ENCODE measurements at regions not wholly inside any gene's neighbourhood (a gene's known extent, or its start where the extent isn't known, plus 50 kb on each side); places are given as distances from the start of the nearest gene placed in this dataset.
A peak's percentile ranks its signal among the peaks of the same experiment; 100 is the strongest.

DNA sequence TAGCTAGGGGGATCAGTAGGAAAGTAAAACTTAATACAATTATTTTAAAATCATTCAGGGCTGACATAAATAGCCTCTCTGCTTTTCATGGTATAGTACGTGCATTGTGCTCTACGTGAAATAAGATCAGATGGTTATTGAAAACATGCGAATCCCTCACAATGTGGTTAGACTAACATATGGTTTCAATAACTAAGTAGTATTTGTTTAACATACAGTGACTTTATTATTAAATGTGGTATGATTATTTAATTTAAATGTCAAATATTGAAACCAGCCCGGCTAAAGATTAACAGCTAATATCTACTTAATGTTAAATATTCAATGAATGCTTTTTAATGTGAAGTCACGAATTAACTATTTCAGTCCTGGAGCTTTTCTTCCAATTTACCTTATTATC is 473.9 kb upstream of the THBS1 start:
- DNase-seq (ENCODE audit: low read depth in 3 of 3, low spot score in 2 of 3) = no peak

DNA sequence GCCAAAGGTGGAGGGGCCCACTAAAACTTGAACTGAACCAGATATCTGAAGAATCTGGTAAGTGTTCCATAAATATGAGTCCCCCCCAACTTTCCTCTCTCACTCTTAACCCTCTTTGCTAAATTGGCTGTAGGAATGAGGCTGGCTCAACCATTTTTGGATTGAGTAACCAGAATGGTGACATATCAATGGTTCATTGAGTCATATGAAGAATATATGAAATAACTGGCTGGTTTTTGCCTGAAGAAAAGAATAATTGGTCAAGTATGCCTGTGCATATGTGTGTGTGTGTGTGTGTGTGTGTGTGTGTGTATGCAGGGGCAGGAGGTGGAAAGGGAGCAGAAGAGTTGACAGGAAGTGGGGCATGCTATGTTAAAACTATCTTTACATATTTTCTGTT is 472.9 kb upstream of the THBS1 start:
- no peak for DNase-seq (ENCODE audit: low read depth in 3 of 3, low spot score in 2 of 3)

GRCh38 chr15:39110336-39110735 is 470.5 kb upstream of the THBS1 start:
- no peak for DNase-seq (ENCODE audit: low read depth in 3 of 3, low spot score in 2 of 3)

- DNase-seq (ENCODE audit: low read depth in 3 of 3, low spot score in 2 of 3) = no peak
Measured at GRCh38 chr15:39110746-39111145, 470.1 kb upstream of the THBS1 start.

- DNase-seq (ENCODE audit: low read depth in 3 of 3, low spot score in 2 of 3) = no peak
Measured at GRCh38 chr15:39113741-39114140, 467.1 kb upstream of the THBS1 start.

GRCh38 chr15:39114690-39115378 is 466.0 kb upstream of the THBS1 start:
- no peak for DNase-seq (ENCODE audit: low read depth in 3 of 3, low spot score in 2 of 3)

GRCh38 chr15:39115379-39116057 is 465.4 kb upstream of the THBS1 start:
- no peak for DNase-seq (ENCODE audit: low read depth in 3 of 3, low spot score in 2 of 3)

- no peak for DNase-seq (ENCODE audit: low read depth in 3 of 3, low spot score in 2 of 3)
Measured at GRCh38 chr15:39118510-39118909, 462.4 kb upstream of the THBS1 start.

DNA sequence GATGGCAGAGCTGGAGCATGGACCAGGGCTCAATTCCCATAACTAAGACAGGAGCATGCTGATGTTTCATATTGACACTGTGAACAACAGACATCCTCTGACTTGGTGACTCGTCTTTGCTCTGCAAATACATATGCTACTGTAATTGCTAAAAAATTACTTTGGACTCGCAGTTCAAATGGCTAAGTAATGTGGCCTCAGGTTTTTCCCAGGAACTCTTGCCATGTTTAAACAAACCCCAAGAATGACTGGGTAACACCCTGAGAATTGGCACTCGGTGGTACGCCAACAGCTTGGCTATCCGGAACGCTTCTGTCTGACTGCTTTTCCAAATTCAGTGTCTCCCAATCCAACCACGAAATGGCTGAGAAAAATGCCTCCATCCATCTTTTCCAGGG is 456.7 kb upstream of the THBS1 start:
- no peak for DNase-seq (ENCODE audit: low read depth in 3 of 3, low spot score in 2 of 3)

DNA sequence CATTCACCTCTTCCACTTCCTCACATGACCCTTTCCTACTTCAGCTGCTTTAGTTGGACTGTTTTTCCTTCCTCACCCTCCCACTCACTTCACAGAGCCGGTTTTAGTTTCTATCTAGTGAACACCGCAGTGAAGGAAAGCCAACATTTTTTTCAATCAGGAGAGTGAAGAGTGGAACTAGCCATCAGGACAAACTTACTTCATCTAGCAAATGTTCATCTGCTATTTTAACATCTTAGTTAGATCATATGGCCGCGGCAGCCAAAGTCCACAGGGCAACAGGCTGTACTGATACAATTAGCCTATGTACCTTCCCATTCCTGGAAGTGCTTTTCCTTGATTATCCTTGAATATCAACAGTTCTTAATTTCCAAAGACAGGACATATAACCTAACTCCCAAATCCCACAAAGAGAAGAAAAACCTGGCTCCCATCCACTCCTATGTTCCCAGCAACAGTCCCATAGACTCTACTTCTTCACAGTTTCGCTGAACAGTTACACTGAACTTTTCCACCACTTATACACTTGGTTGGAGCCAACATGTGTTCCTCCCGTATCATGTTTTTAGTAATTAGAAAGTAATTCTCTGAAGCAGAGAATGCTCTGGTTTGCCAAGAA is 456.2 kb upstream of the THBS1 start:
- DNase-seq (ENCODE audit: low read depth in 3 of 3, low spot score in 2 of 3) = no peak

GRCh38 chr15:39125226-39125625 is 455.7 kb upstream of the THBS1 start:
- no peak for DNase-seq (ENCODE audit: low read depth in 3 of 3, low spot score in 2 of 3)

DNA sequence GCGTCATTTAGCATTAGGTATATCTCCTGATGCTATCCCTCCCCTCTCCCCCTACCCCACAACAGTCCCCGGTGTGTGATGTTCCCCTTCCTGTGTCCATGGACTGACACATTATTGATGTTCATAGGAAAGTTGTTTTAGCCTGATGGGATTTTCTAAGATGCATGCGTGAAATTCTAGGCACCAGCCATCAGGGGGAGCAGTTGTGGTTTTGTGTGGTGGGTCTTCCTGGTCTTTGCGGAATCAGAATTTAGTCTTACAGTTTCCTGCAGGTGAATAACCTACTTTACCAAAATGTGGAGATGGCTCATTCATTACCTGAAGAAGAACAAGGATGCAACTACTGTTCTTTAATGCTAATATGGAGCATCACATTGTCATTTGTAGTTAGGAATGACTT is 455.0 kb upstream of the THBS1 start:
- DNase-seq (ENCODE audit: low read depth in 3 of 3, low spot score in 2 of 3) = no peak

- DNase-seq (ENCODE audit: low read depth in 3 of 3, low spot score in 2 of 3) = no peak
Measured at GRCh38 chr15:39127151-39127790, 453.6 kb upstream of the THBS1 start.

DNA sequence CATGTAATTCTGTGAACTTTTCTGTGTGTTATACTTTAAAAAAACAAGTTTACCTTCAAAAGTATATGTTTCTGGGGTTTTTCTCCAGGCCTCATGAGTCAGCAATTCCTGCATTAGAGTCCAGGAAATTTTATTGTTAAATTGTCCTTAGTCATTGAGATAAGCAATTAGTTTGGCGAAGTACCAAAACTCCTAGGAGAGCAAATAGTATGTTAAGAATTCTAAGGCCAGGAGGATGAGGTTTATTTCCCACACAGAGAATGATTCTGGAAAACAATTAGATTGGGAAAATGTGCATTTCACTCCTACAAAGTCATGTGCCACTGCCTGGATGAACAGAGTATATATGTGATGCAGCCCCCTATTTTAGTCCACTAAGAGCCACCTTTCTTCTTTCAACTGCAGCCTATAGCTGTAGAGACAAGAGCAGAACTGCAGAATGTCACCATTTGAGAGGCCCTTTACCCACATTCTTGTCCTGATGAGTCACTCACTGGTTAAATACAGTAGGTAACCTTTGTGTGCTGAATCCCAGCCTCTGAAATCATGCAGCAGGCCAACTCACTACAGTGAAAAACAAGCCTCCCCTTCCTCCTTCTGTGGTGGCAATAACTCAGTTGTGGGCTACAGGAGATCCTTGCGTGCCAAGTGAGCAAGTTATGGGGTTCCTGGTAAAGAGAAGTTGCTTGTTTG is 452.8 kb upstream of the THBS1 start:
- peak in 1 of 3 donors; percentile 23 for DNase-seq (ENCODE audit: low read depth in 3 of 3, low spot score in 2 of 3)

DNA sequence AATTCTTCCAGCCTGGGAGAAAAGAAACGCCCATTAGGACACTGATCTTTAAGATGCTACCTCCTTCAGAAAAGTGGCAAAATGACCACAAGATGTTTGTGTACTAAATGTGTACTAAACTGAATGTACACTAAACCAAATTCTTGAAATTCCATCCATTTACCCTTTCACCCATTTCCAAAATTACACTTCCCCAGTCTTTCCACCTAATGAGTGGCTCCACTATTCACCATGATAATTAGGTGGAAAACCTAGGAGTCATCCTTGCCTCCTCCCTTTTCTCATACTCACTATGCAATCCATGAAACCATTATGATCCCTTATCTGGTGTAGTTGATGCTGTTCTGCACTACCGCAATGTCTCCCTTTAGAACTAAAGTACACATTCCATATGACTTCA is 452.1 kb upstream of the THBS1 start:
- no peak for DNase-seq (ENCODE audit: low read depth in 3 of 3, low spot score in 2 of 3)

- no peak for DNase-seq (ENCODE audit: low read depth in 3 of 3, low spot score in 2 of 3)
Measured at GRCh38 chr15:39130556-39131379, 450.1 kb upstream of the THBS1 start.

DNA sequence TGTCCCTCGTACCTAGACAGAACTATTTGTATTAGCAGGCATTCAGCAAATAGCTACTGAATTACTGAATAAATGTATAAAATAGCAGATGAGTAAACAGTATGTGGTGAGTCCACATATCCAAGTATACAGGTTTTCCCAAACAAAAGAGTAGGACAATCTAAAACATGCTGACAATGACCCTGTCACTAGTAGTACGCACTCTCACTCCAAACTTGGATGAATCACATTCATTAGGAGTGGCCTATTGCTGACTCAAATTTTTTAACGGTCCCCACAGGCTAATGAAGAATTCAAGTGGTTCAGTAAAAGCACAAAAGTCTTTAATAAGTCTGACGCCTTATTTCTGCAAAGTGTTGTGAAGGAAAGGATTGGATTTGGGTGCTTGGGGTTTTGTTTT is 449.3 kb upstream of the THBS1 start:
- DNase-seq (ENCODE audit: low read depth in 3 of 3, low spot score in 2 of 3) = no peak

- DNase-seq (ENCODE audit: low read depth in 3 of 3, low spot score in 2 of 3) = no peak
Measured at GRCh38 chr15:39132070-39132469, 448.8 kb upstream of the THBS1 start.

- no peak for DNase-seq (ENCODE audit: low read depth in 3 of 3, low spot score in 2 of 3)
Measured at GRCh38 chr15:39132954-39133600, 447.8 kb upstream of the THBS1 start.

GRCh38 chr15:39134282-39134681 is 446.6 kb upstream of the THBS1 start:
- no peak for DNase-seq (ENCODE audit: low read depth in 3 of 3, low spot score in 2 of 3)
